HG03175 (cell line): ENCODE measurements at regions not wholly inside any gene's neighbourhood (a gene's known extent, or its start where the extent isn't known, plus 50 kb on each side); places are given as distances from the start of the nearest gene placed in this dataset.
"Not testable (repeated sequence)": the region's sequence is repeated elsewhere in the genome, so short reads cannot be mapped to it uniquely, and the experiment has no call there.

Experiments used
- ATAC-seq: cut with Tn5 transposase; IDR thresholded peaks from one replicate; pipeline ENCODE4 v1.9.1; 2021; ENCODE audit warnings: mild to moderate bottlenecking, moderate library complexity; ENCODE audit not compliant: unreplicated experiment

DNA sequence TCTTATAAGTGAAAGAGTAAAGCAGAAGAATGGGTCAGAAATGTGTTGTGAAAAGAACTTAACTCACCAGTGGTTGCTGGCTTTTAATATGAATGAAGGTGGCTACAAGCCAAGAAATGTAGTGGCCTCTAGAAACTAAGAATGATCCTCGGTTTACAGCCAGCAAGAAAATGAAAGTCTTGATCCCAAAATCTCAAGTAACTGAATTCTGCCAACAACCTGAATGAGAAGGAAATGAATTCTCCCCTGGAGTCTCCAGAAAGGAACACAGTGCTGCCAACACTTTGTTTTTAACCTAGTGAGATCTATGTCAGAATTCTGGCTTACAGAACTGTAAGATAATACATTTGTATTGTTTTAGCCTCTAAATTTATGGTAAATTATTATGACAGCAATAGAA lies 193.0 kb downstream of the FZD1 start:
- no peak for ATAC-seq

DNA sequence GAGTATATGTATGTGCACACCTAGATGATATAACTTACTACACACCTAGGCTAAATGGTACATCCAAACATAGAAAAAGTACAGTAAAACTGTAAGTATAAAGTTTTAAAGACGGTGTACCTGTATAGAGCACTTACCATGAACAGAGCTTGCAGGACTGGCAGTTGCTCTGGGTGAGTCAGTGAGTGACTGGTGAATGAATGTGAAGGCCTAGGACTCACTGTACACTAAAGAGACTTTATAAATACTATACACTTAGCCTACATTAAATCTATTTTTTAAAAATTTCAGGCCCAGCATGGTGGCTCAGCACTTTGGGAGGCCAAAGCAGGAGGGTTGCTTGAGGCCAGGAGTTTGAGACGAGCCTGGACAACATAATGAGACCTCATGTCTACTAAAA lies 195.3 kb downstream of the FZD1 start:
- no peak for ATAC-seq

DNA sequence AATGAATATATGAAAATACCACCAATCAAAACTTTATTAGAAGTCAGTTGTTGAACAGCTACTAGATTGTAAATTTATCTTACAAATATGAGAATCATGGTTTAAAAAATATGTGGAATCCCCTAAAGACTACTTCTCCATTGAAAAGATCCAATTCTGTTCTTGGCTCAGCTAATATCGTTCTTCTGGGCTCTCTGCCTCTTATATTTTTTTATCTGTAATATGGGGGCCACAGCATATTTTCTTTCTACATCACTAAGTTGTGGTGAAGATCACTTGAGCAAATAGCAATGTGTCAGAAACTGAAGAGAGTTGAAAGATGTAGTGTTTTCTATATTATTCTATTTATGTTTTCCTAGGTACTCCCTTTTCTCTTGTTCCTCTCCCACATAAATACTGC lies 198.1 kb downstream of the FZD1 start:
- ATAC-seq: no peak

- ATAC-seq: no peak
These were observed 199.1 kb downstream of the FZD1 start for GRCh38 chr7:91463330-91463729.

DNA sequence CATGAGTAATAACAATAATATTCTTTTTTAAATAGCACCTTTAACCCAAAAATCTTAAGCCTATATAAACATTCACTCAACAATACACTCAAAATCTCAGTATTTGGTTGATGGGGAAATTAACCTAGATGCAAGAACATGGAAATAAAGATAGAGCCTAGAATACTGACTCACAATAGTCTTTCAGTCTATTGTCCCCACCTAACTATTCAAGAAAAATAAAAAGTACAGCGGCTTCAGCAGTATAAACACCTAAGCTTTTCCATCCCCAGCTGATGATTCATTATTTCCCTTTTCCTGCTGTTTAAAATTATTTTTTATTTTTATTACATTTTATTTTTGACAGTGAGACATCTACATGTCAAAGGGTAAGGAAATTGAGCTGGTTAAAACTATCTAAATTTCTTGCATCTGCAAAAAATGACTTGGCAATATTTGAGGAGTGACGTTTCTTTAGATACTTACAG lies 201.4 kb downstream of the FZD1 start:
- no peak for ATAC-seq

- no peak for ATAC-seq
These were observed 204.0 kb downstream of the FZD1 start for GRCh38 chr7:91468256-91468655.

- ATAC-seq: no peak
These were observed 209.4 kb downstream of the FZD1 start for GRCh38 chr7:91473619-91474018.

GRCh38 chr7:91474074-91474473 lies 209.8 kb downstream of the FZD1 start:
- no peak for ATAC-seq

- ATAC-seq: not testable (repeated sequence)
These were observed 216.2 kb downstream of the FZD1 start for GRCh38 chr7:91480470-91480869.

- no peak for ATAC-seq
These were observed 227.6 kb downstream of the FZD1 start for GRCh38 chr7:91491868-91492267.

DNA sequence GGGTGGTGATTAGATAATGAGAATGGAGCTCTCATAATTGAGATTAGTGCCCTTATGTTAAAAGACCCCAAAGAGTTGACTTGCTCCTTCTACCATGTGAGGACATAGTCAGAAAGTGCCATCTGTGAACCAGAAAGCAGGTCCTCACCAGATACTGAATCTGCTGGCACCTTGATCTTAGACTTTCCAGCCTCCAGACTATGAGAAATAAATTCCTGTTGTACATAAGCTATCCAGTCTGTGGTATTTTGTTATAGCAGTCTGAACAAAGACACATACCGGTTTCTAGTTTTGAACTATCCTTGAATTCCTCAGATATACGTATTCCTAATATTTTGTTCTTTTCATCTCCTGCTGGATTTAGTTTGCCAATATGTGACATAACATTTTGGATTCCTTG lies 228.1 kb downstream of the FZD1 start:
- ATAC-seq: no peak

GRCh38 chr7:91492773-91493172 lies 228.5 kb downstream of the FZD1 start:
- ATAC-seq: no peak

GRCh38 chr7:91494450-91494849 lies 230.2 kb downstream of the FZD1 start:
- ATAC-seq: no peak

- no peak for ATAC-seq
These were observed 232.1 kb downstream of the FZD1 start for GRCh38 chr7:91496251-91496820.

- ATAC-seq: not testable (repeated sequence)
These were observed 233.0 kb downstream of the FZD1 start for GRCh38 chr7:91497277-91497676.

DNA sequence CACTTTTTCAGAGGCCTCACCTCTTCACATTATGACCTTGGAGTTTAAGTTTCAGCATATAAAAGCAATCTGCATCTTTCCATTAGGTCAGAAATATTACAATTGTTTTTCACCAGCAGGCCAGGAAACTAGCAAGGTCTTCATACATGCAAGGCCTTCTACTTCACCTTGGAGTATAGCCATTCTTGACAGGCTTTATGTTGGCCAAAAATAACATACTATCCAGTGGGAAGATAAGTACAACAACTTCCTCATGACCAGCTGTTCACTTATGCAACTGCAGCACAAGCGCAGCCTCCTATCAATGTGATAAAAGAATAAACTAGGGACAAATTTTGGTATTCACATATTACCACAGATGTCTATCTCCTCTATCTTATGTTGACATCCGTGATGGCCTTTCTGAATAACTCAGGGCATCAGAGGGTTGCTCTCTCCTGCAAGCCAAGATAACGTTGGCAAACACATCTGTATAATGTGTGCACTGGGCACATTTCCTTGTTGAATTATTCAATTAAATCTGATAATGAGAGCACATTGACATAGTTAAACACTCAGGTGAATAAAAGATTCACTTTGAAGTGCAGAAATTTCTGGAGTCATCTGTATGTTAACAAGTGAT lies 239.8 kb downstream of the FZD1 start:
- ATAC-seq: no peak

- no peak for ATAC-seq
These were observed 240.7 kb downstream of the FZD1 start for GRCh38 chr7:91504919-91505318.

DNA sequence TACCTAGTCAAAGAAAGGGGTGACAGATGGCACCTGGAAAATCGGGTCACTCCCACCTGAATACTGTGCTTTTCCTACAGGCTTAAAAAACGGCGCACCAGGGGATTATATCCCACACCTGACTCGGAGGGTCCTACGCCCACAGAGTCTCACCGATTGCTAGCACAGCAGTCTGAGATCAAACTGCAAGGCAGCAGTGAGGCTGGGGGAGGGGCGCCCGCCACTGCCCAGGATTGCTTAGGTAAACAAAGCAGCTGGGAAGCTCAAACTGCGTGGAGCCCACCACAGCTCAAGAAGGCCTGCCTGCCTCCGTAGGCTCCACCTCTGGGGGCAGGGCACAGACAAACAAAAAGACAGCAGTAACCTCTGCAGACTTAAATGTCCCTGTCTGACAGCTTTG lies 242.7 kb downstream of the FZD1 start:
- ATAC-seq: not testable (repeated sequence)

- ATAC-seq: not testable (repeated sequence)
These were observed 247.6 kb downstream of the FZD1 start for GRCh38 chr7:91511861-91512260.

DNA sequence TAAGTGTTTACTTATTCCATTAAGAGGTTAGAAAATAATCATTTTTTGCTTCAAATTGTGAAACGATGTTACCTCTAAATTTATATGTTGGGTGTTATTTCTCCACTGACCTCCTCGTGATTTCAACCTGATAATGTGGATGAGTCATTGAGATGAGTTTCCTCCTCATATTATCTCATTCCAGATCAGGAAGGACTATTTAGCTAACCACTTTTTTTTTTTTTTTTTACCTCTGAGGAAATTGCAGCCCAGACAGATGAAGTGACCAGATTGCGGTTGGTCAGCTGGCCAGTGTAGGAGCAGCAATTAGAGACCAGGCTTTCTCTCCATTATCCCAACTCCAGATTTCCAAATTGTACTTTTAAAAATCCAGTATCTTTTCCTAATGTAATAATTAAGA lies 248.7 kb downstream of the FZD1 start:
- no peak for ATAC-seq

- ATAC-seq: no peak
These were observed 250.4 kb downstream of the FZD1 start for GRCh38 chr7:91514591-91514990.

DNA sequence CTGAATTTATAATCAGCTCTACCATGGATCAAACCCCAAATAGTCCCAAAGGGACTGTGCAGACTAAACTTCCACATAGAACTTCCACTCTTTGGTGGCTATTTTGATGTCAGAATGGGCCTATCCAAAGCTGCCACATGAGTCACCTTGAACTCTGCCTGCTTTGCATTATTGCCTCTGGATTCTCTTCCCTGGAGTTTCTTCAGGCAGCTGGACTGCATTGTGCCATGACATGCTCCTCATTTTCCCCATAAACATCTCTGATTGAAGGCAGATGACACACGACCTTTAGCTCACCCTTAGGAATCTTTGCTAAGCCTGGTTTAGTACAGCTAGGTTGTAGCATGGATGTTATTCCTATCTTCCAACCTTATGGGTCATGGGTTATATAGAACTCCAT lies 251.7 kb downstream of the FZD1 start:
- no peak for ATAC-seq

GRCh38 chr7:91517201-91517785 lies 253.1 kb downstream of the FZD1 start:
- no peak for ATAC-seq
